ENCODE measurements at regions not wholly inside any gene's neighbourhood (a gene's known extent, or its start where the extent isn't known, plus 50 kb on each side); places are given as distances from the start of the nearest gene placed in this dataset.

DNA sequence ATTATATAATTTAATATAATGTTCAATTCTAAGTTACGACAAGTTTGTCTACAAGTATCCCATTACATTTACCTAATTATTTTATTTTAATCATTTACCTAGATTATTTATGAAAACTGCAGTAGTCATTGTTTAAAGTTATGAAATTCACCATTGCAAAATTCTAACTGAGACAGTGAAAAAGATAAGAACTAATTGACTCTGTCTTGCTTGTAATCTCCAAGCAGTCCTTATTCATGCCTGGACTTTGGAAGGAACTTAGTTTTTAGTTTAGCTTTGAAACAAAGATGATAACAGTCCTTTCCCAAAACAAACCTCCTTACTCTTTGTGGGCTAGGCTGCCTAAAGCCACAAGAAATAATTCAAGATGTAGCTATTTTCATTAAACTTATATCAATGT lies 165.0 kb downstream of the SUCNR1 start:
- TF ChIP-seq, protein P1, sequence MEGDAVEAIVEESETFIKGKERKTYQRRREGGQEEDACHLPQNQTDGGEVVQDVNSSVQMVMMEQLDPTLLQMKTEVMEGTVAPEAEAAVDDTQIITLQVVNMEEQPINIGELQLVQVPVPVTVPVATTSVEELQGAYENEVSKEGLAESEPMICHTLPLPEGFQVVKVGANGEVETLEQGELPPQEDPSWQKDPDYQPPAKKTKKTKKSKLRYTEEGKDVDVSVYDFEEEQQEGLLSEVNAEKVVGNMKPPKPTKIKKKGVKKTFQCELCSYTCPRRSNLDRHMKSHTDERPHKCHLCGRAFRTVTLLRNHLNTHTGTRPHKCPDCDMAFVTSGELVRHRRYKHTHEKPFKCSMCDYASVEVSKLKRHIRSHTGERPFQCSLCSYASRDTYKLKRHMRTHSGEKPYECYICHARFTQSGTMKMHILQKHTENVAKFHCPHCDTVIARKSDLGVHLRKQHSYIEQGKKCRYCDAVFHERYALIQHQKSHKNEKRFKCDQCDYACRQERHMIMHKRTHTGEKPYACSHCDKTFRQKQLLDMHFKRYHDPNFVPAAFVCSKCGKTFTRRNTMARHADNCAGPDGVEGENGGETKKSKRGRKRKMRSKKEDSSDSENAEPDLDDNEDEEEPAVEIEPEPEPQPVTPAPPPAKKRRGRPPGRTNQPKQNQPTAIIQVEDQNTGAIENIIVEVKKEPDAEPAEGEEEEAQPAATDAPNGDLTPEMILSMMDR (IDR thresholded peaks at IDR 0.05 in 8 of 11, conservative IDR thresholded peaks at IDR 0.05 in 3 of 11), result no peak
- TF ChIP-seq POLR2A (IDR thresholded peaks at IDR 0.05) (no peak), POLR2AphosphoS5 (IDR thresholded peaks at IDR 0.05) (no peak)
- intact Hi-C loops (cut with DNase I; ENCODE audit: low total_unique reads), result no loop called here
- H3K27me3 ChIP-seq (replicated peaks in 1 of 7), result no peaks in the 10 kb centered on the region
- WGBS, 5 donors, result 93 to 100% (median 98%) methylated on average over 1 of the region's 1 CpG
- H3K4me1 ChIP-seq, result no peaks in the 10 kb centered on the region
- no peak overlapping the region for H3K27ac ChIP-seq
- H3K4me3 ChIP-seq, result no peak overlapping the region
- DNase-seq, result no peak
- peaks cover 0 to 49% (median 35%) of the 10 kb centered on the region in 8 donors for H3K9me3 ChIP-seq
- H3K36me3 ChIP-seq, result no peaks in the 10 kb centered on the region

DNA sequence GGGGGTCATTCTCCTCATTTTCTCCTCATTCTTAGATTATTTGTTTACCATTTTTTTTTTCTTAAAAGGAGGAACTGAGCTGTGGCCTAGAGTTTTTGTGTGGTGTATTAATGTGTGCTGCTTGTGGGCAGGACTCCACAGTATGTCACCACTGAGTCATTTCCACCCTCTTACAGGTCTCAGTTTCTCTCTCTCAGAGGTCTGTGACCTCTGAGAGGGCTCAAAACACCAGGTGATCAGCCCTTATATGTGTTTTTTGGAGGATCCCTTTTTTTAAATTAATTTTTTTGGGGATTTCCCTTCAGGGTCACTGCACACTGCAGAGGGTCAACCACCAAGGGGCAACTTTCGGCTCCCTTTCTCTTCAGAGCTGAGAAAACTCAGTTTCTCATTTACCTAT lies 166.4 kb downstream of the SUCNR1 start:
- 73 to 86% (median 84%) methylated on average over 1 of the region's 1 CpG for WGBS, 5 donors

DNA sequence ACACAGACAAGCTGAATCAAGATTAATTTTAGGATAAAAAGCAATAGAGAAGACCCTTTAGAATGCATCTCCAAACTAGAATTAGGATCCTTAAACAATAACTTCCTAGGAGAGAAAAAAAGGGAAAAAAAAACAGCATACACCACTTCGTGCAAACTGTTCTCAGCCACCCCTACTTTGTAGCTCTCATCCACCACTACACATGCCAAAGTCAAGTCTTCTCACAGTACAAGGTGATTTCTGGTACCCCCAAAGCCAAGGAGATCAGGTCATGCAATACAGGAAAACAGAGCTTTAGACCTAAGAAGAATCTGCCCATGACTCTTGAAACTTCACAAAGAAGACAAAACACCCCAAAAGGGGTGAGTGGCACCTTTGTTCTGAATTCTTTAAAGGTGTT lies 166.9 kb downstream of the SUCNR1 start:
- Histone ChIP-seq H3K27me3 (replicated peaks in 1 of 7) (no peaks in the 10 kb centered on the region), H3K27ac (no peak overlapping the region), H3K36me3 (no peaks in the 10 kb centered on the region), H3K9me3 (peaks cover 0 to 35% (median 31%) of the 10 kb centered on the region in 8 donors), H3K4me3 (no peak overlapping the region), H3K4me1 (no peaks in the 10 kb centered on the region)
- TF ChIP-seq POLR2AphosphoS5 (IDR thresholded peaks at IDR 0.05), result no peak
- TF ChIP-seq, protein P1 (IDR thresholded peaks at IDR 0.05 in 8 of 11, conservative IDR thresholded peaks at IDR 0.05 in 3 of 11), result no peak
- no peak for TF ChIP-seq POLR2A (IDR thresholded peaks at IDR 0.05)
- WGBS, 5 donors, result 65 to 93% (median 76%) methylated on average over 1 of the region's 1 CpG
- intact Hi-C loops (cut with DNase I; ENCODE audit: low total_unique reads), result no loop called here
- DNase-seq, result no peak

More for the DNA sequence above, 166.4 kb downstream of the SUCNR1 start:
- Histone ChIP-seq H3K4me3 (no peak overlapping the region), H3K27ac (no peak overlapping the region), H3K9me3 (peaks cover 0 to 39% (median 32%) of the 10 kb centered on the region in 8 donors), H3K27me3 (replicated peaks in 1 of 7) (no peaks in the 10 kb centered on the region), H3K36me3 (no peaks in the 10 kb centered on the region), H3K4me1 (no peaks in the 10 kb centered on the region)
- TF ChIP-seq POLR2A (IDR thresholded peaks at IDR 0.05), result no peak
- TF ChIP-seq, protein P1 (IDR thresholded peaks at IDR 0.05 in 8 of 11, conservative IDR thresholded peaks at IDR 0.05 in 3 of 11), result no peak
- no peak for TF ChIP-seq POLR2AphosphoS5 (IDR thresholded peaks at IDR 0.05)
- DNase-seq, result no peak
- intact Hi-C loops (cut with DNase I; ENCODE audit: low total_unique reads), result no loop called here

DNA sequence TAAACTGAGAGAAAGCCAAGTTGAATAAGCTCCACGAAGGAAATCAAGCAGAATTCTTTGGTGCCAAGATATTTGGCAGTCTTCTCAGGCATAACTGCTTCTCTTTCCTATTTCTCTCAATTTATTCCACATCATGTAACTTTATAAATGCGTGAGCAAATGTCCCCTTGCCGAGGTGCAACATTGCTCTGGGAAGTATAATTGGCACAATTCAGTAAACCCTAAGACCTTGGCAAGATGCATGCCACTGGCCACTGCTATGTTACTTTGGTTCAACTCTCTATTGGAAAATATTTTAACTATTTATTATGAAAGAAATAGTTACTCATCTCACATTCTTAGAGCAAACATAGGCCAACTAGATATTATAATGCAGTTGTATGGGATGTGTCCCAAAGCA lies 170.2 kb downstream of the SUCNR1 start:
- TF ChIP-seq POLR2AphosphoS5 (IDR thresholded peaks at IDR 0.05), result no peak
- no peak for TF ChIP-seq POLR2A (IDR thresholded peaks at IDR 0.05)
- TF ChIP-seq, protein P1 (IDR thresholded peaks at IDR 0.05 in 8 of 11, conservative IDR thresholded peaks at IDR 0.05 in 3 of 11), result no peak
- no peak for DNase-seq
- no peaks in the 10 kb centered on the region for H3K27me3 ChIP-seq (replicated peaks in 1 of 7)
- no peaks in the 10 kb centered on the region for H3K4me1 ChIP-seq
- no peaks in the 10 kb centered on the region for H3K36me3 ChIP-seq
- WGBS, 5 donors, result 71 to 91% (median 88%) methylated on average over 3 of the region's 3 CpGs
- intact Hi-C loops (cut with DNase I; ENCODE audit: low total_unique reads), result no loop called here
- H3K4me3 ChIP-seq, result no peak overlapping the region
- peaks cover 0 to 2% (median under 1%) of the 10 kb centered on the region in 8 donors for H3K9me3 ChIP-seq
- H3K27ac ChIP-seq, result no peak overlapping the region
